OCI-M2 (cell line): ENCODE measurements at regions not wholly inside any gene's neighbourhood (a gene's known extent, or its start where the extent isn't known, plus 50 kb on each side); places are given as distances from the start of the nearest gene placed in this dataset.

ENCODE experiments used
- DNase-seq: peaks from one replicate; lab custom pipeline; 2025; ENCODE audit not compliant: unreplicated experiment; lab: John Stamatoyannopoulos, UW

DNA sequence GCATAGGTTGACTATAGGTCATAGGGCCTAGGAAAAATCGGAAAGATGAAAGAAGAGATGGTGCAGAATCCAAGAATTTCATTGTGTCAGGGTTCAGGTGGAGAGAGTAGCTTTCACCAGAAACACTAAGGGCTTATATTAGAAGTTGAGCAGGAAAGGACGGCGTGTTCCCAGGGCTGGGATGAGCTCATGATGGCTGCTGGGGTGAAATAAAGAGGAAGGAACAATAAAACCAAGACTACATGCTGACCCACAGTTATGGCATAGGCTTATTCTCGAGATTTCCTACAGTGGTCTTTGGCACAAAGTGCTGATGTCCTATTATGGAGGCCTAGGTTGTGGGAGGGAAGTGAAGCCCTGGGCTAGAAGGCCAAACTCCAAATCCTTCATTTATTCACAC is 195.8 kb downstream of the PTEN start:
- DNase-seq = no peak

DNA sequence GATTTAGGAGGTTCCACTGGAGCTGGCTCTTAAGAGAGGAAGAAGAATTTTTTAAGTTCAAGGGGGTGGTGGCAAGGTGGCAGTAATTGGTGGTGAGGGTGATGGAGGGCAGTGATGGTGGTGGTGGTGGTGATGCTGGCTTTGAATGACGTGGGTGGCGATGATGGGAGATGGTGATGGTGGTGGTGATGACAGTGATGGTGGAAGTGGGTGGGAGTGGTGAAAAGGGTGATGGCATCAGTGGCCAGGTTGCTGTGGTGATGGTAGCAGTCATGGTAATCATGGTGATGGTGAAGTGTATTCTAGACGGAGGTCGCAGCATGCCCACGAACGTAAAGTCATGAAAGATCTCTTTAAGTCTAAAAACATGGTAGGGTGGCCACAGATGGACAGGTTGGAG is 197.3 kb downstream of the PTEN start:
- DNase-seq = no peak

DNA sequence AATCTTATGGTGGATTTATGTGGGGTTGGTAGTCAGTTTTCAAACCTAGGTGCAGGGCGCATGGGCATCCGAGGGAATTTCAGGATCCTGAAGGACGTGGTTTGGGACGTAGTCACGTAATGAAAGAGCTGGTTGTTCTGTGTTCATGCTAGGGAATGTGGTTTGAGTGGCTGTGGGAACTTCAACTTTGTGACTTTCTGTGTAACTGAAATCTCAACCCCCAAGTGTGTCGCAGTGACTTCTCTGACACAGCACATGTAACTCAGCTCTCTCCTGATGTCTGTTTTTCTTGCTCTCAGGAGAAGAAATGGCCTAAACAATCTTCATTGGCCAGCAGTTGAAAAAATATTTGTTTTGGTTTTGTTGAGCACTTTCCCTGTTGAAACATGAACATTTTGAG is 199.0 kb downstream of the PTEN start:
- no peak for DNase-seq

DNA sequence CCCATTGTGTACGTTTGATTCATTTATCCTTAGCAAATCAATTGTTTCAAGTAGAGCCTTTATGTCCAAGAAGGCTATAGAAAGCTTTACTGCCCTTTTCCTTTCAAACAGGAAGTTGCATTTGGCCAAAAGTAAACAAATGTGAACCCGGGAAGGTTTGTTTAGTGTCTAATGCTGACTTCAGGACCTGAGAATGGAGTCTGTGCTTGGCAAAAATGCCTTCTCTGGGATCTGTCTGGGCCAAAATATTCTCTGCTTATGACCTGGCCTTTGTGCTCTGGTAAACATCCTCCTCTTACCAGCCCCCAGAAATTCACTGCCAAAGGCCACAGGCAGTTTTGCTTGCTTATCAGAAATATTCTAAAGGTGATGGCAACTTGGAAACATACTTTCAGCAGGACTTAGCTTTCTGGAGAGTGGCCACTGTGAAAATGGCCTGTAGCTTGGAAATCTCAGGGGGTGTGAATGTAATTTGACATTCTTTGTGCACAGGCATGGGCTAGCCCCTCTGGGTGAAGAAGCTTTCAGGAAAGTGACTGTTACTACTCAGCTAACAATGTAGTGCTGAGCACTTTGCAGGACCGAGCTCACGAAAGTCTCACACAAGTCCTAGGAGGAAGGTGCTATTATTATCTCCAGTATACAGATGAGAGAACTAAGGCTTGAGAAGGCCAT is 199.5 kb downstream of the PTEN start:
- DNase-seq = no peak

DNA sequence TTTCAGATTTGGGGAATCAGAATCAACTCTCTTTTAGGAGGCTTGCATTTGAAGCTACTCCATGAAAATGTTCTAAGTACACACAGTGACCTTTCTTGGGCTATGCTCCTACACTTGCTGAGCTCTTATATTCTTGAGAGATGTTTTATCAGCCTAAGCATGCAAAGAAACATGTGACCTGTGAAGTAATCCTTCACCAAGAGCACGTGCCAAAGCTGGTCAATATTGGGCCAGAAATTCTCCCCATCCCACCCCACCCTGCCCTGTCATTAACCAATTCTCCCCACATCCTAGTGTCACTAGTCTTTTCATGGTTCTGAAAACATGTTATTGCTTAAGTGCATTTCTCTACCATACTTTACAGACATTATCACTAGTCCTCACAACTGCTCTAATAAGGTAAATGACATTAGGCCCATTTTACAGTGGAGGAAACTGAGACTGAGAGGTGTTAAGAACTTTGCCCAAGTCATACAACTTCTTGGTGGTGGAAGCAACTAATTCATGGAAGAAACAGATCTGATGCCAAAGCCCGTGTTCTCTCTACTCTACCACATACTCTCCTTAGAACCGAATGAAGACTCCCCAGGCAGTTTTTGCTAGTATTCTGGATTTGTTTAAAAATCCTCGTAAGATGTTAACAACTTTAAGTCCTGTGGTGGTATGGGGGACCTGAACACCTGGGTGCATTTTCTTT is 200.6 kb downstream of the PTEN start:
- no peak for DNase-seq

DNA sequence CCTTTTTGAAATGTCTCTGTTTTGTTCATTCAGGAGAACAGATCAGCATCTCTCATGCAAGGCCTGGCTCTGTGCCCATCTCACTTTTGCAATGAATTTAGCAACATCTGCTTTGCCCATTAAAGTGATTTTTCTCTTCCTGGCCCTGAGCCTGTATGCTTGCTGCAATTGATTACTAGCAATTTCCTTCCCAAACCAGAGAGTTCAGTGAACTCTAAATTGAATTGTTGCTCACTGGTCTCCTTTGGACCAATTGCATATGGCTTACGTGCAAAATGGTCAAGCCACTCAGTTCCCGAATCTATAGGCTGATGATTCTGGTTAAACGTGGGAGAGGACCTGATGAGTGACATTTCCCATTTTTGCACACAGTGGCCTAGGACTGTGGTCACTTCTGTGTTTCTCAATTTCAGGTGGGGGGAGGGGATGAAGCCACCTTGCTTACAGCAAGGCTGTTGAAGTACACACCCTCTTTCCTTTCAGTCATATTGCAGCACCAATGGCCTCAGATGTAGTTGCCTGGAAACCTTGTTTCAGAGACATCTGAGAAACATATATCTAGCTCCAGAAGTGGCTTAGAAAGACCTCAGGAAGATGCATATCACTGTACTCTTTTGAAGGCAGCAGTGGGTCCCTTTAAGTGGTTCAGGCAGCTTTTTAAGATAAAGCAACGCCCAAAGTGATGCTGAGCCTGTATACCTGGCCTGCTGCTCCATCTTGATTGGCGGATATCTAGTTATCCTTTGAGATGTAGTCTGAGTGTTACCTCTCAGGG is 201.4 kb downstream of the PTEN start:
- DNase-seq = no peak

DNA sequence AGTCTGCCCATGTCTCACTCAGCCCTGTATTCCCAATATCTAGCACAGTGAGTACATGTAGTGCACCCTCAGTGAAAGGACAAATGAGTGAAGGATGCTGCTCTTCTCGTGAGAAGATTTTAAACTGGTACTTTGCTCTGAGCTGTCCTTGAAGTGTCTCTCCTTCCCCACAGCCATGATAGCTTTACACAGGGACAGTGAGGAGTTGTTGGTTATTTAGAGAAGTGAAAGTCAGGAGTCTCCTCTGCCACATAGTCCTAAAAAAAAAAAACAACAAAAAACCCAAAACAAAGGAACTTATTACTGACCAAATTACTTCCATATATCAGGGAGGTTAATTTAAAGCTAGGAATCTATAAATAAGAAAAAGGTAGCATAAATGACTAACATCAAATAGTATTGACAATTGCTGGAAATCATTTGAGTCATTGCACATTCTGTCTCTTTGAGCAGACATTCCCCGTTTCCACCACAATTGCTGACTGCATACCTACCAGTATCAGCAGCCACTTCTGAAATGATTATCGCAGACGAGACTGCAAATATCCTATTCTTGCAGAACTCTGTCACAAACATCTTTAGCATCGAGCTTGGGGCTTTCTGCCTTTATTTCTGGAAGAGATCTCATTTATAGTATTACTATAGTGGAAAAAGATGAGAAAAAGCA is 202.1 kb downstream of the PTEN start:
- DNase-seq = no peak

DNA sequence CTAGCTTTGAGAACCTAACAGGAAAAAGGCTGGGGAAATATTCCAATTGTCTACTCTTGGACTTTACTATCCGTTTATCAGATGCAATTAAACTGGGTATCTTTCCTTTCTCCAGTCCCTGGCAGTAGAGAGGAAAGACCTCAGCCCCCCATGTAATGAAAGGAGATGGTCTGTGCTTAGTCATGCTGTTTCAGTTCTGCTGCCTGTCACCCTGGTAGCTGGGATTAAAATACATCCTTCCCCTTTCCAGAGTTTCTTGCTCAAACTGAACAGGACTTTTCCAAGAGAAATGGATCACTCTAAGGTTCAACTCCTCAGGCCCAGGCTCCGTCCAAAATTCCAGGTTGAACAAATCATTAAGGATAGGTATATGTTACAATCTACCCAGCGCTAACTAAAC is 202.9 kb downstream of the PTEN start:
- DNase-seq = no peak

DNA sequence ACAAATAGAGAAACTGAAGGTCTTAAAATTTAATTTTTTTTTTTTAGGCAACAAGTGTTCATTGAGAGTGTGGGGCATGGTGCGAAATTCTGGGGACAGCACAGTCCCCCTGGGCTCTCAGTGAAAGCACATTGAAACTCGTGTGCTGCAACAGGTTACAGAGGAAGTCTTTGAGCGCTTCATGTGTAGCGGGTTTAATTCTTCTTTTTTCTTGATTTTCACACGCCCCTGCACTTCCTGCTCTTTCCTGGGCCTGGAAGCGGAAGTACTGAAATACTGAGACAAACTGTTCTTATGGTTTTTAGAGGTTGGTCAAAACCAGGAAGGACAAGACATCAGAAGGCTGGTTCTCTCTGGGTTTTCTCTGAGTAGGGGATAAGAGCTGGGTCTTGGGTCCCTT is 203.5 kb downstream of the PTEN start:
- no peak for DNase-seq

DNA sequence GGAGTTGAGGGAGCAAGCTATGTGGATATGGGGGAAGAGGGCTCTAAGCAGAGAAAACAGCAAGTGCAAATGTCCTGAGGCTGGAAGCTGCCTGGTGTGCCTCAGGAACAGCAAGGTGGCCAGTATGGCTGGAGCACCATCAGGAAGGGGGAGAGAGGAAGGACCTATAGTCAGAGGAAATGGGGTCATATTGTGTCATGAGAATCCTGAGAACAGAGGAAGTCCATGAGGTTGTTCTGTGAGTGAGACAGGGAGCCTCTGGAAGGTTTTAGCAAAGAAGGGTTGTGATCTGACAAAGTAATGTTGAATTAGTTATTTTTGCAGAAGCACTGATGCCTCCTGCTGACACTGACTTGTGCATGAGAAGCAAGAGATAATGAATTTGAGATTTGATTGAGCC is 204.3 kb downstream of the PTEN start:
- no peak for DNase-seq

DNA sequence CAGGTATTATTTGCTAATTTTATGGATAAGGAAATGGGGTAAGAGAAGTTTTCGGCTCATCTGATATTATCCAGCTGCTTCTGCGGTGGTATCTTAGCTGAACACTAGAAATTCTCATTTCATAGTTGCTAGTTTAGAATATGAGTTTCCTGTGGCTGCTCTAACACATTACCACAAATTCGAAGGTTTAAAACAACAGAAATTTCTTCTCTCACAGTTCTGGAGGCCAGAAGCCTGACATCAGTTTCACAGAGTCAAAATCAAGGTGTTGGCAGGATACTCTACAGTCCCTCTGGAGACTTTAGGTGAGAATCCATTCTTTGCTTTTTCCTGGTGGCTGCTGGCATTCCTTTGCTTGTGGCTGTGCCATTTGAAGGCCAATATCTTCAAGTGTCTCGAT is 205.9 kb downstream of the PTEN start:
- no peak for DNase-seq

DNA sequence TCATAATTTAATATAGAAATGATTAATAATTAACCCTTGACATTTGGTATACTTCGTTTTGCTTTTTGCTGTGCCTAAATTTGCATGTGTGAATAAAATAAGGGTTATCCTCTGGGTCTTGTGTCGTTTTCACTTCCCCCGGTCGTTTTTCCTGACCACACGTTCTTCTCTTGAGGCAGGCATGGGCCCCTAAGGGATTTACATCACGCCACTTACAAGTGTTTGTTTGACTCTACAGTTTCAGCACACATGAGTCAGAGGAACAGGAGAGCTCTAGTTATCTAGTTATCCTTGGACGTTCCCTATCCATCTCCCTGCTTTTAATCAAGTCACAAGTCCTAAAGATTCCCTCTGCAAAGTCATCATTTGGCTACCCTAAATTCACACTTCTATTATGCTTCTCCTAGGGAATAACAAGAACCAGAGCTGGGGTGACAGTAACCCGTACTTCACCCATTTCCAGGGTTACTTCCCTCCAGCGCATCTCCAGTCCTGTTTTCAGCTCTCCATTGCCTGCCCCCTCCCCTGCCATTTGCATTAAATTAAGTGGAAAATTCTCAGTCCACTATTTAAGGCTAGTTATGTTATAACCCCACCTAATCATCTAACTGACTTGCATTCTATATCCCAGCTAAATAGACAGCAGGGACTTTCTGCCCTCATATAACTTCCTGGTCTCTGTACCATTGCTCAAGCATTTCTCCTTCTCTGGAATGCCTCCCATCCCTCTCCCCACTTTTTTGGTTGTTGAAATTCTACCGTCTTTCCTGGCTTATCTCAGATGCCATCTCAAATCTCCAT is 206.9 kb downstream of the PTEN start:
- no peak for DNase-seq

DNA sequence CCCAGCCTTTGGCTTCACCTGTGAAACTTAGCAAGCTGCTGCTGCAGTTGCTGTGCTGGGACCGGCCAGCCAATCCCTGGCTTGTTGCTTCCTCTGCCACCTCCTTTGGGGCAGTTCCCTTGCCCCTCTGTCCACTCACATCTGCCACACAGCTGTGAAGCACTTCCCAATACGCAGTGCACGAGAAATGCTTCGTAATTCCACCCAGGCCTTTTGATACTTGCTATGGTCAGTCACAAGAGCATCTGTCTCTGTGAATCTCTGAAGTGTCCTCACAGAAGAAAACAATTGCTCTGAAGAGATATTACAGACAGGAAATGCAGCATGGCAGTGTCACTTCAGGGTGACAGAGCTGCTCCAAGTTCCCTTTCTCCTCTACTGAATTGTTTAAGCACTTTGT is 208.5 kb downstream of the PTEN start:
- no peak for DNase-seq

DNA sequence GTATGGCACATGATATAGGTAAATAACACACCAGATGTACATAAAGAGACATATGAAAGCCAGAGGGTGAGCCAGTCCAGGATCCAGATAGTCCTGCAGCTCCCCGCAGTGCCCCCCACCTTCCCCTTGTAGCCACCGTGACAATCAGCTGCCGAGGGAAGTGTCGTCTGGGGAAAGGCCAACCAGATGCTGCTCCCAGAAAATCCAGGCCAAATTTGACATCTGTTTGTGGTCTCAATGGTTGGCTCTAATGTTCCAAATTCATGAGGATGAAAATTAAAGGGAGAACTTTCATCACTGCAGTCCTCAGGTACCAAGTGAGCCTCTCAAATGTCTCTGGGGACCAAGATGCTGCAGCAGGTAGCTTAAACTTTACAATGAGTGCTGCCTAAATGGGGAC is 210.3 kb downstream of the PTEN start:
- DNase-seq = no peak

DNA sequence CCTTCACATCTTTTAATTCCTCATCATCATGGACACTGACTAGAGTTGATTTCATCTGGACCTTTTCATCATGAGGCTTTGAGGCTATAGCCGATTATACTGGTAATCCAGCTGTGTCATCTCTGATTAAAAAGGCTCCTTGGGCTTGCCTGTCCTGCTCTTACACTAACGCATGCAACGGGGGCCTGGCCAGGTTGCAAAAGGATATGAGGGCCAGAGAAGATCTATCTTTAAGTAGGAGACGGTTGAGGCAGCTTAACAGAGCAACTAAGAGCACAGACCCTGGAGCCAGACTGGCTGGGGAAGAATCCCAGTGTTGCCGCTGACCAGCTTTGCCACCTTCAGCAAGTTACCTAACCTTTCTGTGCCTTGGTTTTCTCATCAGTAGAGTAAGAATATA is 211.5 kb downstream of the PTEN start:
- no peak for DNase-seq

DNA sequence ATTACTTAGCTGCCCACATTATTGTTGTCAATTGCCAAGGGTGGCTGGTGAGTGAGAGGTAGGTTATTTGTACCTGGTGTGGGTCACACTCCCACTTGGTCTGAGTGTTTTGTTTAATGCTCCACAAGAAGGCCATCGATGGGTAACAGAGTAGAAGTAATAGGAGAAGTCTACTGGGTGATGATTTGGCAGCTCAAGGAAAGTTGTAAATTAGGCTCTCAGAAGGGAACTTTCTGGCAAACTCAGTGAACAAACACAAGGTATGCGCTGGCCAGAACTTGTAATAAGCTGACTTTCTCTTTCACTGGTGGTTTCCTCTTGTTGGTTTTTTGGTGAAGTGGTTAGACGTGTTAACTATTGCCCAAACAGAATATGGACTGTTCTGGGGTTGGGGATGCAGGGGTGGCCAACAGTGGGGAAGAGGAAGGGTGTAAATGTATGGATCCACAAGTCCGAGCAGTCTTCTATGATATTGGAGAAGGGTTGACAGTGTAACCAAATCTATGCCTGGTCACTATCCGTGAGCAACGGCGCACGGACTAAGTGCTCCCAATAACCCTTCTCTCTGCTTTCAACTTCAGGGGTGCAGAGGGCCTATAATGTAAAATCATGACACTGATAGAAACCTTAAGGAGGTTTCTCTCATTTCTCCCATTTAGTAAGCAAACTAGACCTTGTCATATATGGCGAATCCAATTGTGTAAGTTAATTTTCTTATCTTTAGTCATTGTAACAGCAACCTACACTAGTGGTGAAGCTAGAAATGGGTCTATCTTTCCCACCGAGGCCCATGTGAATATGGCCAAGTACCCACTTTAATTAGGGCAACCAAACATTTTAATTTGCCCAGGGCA is 212.8 kb downstream of the PTEN start:
- no peak for DNase-seq

DNA sequence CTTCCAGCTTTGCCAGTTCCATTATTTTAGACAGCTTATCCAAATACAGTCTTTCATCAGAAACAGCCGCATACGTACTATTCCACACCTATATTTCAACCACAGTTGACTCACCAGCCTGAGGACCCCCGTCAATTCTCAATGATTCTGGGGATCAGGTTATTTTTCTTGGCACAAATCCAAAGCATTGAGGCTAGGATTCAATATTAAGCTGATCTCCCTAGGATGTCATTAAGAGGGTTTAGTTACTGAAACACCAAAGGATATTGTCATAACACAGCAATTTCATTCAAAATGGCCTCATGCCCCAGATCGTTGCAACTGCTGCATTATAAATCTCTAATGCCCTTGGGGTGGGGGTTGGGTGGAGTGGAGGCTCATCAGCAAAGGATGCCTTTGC is 214.6 kb downstream of the PTEN start:
- DNase-seq = no peak

DNA sequence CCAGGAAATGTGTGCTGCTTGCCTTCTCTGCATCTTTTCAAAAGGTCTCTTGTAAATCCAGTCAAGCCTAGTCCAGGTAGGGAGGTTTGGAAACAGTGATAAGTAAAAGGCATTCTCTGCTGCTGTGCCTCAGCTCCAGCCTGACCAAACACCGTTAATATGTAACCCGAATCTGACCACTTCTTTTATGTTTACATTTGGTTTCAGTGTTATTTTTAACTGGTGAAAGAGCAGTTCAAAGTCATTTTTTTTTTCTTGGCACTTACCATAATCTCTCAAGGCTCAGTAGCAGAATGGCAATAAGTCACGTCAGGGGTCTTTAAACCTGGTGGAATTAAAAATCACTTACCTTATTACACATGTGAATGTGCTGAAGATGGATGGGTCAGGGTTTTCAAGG is 216.8 kb downstream of the PTEN start:
- DNase-seq = no peak

DNA sequence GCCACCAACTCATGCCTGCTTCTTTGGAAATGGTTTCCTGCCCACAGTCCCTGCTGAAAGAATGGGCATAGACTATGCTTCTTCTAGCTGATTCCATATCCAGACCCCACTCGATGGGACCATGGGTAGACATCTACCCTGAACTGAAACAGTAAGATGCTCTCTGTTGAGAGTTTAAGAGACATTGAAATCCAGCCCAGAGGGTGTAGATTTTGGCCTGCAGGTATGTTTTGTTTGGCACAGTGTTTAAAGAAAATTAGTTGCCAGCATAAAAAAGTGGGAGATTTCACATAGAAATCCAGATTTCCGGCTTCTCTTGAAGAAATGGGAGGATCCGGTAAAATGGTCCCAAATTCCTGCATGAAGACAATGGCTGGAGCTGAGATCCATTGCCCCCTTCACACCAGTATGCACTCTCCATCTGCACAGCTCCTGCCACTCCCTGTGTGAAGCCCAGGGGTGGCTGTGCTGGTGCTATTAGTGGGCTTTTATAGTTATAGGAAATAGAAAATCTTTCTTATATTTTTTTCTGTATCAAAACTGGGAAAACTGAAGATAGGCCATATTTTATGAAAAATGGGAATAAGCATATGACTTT is 218.1 kb downstream of the PTEN start:
- DNase-seq = no peak

DNA sequence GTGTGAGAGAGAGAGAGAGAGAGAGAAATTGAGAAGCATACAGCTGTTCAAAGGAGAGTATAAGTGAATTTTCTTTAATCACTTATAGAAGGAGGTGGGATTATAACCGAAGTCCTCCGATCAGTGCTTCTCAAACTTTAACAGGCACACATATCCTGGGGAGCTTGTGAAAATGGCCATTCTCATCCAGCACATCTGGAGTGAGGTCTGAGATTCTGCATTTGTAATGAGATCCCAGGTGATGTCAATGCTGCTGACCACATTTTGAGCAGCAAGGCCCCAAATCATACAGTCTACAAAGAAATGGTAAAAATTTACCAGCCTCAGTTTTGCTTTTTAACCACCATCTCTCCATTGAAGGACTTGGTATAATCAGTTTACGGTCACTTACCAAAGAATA is 219.0 kb downstream of the PTEN start:
- no peak for DNase-seq
